ENCODE measurements at regions not wholly inside any gene's neighbourhood (a gene's known extent, or its start where the extent isn't known, plus 50 kb on each side); places are given as distances from the start of the nearest gene placed in this dataset.

DNA sequence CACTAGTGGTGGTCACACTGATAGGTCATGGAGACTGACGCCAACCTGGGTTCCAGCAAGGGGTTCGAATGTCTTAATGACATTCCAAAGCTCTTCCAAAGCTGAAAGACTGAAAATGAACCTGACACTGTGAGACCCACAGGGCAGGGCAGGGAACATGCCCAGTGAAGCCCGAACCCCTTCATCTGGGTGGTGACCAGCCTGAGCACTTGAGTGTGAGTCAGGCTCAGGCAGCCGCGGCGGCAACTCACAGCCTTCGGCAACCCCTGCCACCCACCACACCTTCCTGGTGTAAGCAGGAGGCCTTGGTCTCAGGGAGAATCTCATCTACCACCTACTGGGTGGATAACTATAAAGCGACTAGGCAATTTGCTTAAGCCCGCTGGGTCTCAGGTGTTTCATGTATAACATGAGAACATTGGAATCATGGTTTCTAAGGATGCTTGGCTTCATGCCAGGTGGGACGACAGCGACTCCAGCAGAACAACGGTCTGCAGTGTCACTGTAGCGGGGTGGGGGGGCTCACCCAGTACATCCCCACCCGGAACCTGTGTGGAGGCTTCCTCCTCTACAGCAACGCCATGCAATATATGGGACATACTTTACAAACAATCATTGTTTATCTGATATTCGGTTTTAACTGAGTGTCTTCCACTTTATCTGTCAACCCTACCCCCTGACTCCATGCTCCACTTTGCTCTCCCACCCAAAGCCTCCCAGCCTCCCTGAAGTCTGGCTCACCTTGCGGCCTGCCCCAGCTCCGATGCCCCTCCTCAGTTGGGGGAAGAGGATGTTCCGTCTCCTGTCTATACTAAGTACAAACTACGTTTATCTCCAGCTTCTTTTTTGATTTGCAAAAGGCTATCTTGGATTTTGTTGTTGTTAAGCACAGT lies 125.0 kb upstream of the MEF2A start:
- no peak for DNase-seq (ENCODE audit: low spot score)

DNA sequence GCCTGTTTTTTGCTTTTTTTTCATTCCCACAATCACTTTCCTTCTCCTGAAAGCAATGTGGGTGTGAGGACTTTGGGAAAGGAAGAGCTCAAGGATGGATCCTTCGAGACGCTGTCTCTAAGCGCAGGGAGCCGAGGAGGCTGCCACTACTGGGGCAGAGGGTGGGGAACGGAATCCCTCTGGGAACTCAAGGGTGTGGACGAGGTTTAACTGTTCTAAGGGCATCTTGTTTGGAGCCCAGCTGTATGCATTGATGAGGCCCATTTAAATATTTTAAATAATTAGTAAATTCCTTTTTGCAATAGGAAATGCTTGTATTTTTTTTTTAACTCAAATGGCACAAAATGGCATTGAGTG lies 124.4 kb upstream of the MEF2A start:
- DNase-seq (ENCODE audit: low spot score), result no peak

DNA sequence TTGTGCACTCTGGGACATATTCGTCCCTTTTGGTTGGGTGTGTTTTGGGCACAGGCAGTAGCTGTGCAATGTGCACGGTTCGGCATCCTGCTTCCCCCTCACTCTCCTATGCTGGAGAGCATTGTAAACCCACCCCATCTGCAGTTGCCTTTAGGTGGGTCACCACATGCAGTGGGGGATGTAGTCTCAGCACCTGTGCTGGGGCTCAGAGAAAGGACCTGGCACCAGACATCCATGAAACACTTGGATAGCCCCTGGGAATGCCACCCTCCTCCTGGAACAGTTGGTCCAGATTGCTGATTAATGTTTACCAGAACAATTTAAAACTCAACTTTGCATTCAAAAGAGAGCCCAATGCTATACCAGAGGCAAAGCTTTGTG lies 123.9 kb upstream of the MEF2A start:
- DNase-seq (ENCODE audit: low spot score), result no peak

DNA sequence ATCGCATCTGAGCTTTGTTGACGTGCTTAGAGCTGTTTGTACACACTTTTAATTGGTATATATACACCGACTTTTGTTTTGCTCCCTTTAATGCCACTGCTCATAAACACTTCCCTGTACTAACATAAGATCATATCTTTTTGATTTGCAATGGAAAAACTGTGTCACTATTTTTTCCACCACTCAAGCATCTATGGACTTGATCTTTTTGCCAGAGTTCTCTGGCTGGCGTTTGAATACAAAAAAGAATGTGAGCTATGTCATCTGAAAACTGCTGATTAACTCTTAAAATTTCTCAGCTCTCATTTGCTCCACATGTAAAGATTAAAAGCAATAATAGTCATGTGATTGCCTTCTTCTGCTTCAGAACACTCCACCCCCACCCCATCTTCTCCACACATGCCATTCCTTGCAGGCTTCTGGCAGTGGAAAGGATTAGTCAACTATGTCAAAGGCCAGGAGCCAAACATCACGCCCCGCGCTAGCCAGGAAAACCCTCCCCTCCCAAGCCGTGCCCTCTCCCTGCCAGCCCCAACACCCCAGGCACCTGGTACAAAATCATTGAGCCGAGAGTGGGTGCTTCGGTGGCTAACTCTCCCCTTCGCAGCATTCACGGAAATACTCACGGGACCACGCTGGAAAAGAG lies 123.4 kb upstream of the MEF2A start:
- DNase-seq (ENCODE audit: low spot score), result peak; percentile 93

DNA sequence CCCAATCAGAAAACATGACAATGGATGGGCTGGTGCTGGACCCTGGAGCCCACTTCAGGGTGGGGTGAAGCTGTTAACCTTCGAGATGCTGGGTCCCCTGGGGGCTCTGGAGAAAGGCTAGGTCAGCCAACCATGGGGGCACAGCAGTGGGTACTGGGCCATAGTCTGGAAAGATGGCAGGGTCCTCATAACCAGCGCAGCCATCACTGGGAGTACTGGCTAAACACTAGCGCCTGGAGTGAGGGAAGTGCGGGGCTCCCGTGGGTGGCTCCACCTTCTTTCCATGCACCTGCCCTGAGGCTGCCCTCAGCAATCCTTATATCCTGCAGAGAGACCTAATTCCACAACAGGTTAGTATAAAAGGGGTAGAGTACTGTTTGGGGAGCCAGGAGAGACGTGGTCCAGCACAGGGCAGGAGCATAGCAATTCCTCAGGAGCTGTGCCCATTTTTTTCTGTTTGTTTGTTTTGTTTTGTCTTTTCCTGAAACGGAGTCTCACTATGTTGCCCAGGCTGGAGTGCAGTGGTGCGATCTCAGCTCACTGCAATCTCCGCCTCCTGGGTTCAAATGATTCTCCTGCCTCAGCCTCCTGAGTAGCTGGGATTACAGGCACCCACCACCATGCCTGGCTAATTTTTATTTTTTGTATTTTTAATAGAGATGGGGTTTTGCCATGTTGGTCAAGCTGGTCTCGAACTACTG lies 122.6 kb upstream of the MEF2A start:
- no peak for DNase-seq (ENCODE audit: low spot score)

DNA sequence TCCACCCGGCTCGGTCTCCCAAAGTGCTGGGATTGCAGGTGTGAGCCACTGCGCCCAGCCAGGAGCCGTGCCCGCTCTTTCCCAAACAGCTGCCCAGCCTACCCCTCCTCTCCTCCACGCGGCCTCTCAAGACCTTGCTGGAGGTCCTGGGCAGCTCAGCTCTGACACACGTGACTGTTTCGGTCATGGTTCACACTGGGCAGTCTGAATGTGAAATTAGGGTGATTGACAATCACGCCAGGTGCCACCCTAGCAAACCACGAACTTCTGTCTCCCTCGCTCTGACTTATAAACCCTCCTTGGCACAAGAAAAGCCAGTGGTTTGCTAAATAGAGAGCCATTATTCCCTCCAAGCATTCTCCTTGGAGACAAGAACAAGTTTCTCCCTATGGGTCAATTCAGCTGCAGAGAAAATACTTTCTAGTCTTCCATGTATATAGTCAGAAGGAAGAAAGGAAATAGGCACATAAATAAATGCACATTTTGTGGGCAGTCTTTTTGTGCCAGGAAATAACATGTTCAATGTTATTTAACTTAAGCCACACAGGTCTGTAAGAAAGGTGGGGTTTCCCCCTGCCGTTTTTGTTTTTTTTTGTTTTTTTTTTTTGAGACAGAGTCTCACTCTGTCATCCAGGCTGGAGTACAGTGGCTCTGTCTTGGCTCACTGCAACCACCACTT lies 121.9 kb upstream of the MEF2A start:
- DNase-seq (ENCODE audit: low spot score), result no peak

GRCh38 chr15:99445272-99445850 lies 120.4 kb upstream of the MEF2A start:
- DNase-seq (ENCODE audit: low spot score), result peak; percentile 0

DNA sequence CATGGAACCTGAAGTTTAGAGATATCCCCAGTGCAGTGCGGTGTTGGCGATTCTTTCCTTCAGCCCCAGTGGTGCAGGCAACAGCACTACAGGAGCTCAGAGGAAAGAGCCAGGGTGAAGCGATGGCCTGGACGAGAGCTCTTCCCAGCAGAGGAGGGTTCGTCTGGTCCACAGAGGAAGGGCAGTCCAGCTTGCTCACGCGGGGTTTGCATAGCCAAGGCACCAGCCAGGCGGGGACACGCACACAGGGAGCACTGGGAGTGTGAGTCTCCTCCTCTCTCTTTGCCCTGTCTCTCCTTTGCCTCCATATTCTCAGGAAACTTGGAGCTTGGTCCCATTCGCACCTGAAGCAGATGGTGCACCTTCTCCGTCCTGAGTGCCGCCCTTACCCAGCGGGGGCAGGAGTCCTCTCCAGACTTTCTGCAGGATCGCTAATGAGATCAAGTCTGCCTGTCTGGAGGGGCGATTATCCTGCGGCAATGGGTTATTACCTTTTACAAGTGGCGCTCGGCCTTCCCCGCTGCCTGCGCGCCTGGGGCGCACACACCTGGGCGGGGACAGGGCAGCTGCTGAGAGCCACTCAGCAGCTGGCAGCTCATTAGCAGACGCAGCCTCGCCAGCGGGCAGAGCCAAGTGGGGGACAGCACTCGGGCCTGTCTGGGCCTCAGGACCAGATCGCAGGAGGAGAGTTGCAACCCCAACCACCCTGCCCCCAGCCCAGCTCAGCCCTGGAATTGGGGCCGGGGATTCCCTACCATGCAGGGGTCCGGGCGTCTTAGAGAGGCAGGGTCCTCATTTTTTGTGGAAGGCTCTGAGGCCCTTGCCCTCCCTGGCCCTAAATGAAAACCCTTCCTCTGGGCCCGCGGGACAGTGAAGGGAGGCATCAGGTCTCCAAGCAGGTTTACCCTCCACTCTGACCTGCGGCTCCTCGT lies 119.0 kb upstream of the MEF2A start:
- DNase-seq (ENCODE audit: low spot score), result peak; percentile 0

DNA sequence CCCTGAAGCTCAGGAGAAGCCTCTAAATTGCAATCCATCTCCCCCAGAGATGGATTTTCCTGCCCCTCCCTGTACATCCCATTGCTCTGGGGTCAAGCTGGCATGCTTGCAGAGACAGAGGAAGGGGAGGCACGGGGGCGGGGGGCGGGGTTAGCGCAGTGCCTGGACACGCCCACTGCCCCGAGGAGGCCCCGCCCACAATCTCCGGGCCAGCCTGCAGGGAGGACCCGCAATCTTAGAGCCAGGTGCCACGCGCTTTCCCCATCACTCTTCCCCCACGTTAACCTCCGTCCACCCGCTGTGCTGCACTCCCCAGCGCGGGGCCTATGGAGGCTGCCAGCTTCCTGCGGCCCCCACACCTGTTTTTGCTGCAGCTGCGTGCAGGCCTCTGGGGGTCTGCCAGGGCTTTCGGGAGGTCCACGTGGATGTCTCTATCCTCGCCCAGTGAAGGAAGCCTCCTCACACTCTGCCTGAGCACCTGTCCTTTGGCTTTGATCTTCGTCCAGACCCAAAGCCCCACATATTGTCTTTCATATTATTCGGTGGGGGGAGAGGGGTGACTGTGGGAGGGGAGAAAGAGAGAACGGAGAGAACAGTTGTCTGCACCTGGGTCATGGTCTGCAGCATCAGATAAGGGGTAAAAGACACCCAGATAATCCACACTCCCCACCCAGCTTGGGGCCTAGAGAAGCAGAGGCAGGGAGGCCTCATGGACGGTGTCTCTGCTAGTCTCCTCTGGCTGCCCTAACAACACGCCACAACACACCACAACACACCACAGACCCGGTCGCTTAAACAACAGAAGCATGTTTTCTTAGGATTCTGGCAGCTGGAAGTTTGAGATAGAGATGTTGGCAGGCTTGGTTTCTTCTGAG lies 118.0 kb upstream of the MEF2A start:
- peak; percentile 0 for DNase-seq (ENCODE audit: low spot score)

- peak; percentile 44 for DNase-seq (ENCODE audit: low spot score)
Measured at GRCh38 chr15:99449514-99449913, 116.3 kb upstream of the MEF2A start.

GRCh38 chr15:99450896-99451358 lies 114.9 kb upstream of the MEF2A start:
- no peak for DNase-seq (ENCODE audit: low spot score)

DNA sequence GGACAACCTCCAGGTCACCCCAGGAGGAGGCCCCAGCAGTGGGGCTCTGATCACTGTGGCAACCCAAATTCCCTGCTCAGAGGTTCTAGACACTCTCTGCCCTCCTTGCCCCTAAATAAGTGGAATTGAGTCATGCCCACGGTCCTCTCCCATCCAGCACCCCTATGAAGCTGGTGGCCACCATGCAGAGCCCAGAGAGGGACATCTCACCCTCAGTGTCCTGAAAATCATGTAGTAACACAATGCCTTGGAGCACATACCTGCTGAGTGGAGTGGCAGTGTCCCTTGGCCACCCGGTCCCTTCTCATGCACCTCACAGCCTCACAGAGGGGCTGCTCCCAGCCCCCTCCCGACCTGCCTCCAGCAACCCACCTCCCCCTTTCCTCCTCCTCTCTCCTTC lies 114.3 kb upstream of the MEF2A start:
- peak; percentile 1 for DNase-seq (ENCODE audit: low spot score)

GRCh38 chr15:99452010-99452409 lies 113.8 kb upstream of the MEF2A start:
- DNase-seq (ENCODE audit: low spot score), result no peak

DNA sequence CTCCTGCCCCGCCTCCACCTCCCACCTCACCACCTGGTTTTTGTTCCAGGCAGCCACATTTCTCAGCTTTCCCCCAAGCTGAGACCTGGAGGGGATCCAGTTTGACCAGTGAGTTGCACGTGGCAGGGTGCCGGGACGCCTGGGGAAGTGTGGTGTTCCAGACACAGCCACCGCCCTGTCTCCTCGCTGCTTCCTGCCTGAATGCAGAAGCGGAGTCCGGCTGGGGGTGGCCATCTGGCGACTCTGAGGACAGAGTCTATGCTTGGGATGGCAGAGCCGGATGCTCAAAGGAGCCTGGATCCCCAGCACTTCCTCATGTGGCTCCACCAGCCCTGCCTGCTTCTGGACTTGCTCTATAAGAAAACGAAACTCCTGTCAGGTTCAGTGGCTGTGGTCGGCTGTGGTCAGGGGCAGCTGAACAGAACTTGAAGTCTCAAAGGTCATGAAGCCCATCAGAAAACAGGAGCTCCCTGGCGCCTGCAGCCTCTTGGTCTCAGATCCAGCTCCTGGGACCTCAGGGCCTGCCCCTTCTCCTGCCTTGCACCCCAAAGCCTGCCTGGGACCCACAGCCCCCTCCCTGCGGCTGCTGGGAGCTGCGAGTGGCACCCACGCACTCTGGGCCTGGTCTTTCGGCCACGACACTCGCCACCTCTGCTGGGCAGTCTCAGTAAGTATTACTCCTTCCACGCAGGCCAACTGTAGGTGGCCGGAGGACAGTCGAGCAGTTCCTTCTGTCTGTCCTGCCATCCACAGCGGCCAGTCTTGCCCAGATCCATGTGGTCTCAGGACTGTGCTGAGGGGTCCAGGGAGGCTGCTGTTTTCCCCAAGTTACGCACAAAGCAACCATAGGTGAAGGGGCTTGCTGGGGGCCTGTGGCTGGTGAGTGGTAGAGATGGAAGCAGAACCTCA lies 112.8 kb upstream of the MEF2A start:
- DNase-seq (ENCODE audit: low spot score), result peak; percentile 32

- DNase-seq (ENCODE audit: low spot score), result no peak
Measured at GRCh38 chr15:99453637-99454030, 112.2 kb upstream of the MEF2A start.

GRCh38 chr15:99454107-99454809 lies 111.5 kb upstream of the MEF2A start:
- no peak for DNase-seq (ENCODE audit: low spot score)

- DNase-seq (ENCODE audit: low spot score), result peak; percentile 97
Measured at GRCh38 chr15:99454941-99455788, 110.6 kb upstream of the MEF2A start.
